ENCODE measurements at regions not wholly inside any gene's neighbourhood (a gene's known extent, or its start where the extent isn't known, plus 50 kb on each side); places are given as distances from the start of the nearest gene placed in this dataset.

- Histone ChIP-seq H3K4me3 (no peak overlapping the region), H3K27ac (no peak overlapping the region), H3K4me1 (replicated peaks in 1 of 2) (no peaks in the 10 kb centered on the region), H3K27me3 (peaks cover 7% of the 10 kb centered on the region), H3K36me3 (replicated peaks in 1 of 2) (no peaks in the 10 kb centered on the region), H3K9me3 (replicated peaks in 1 of 3) (no peaks in the 10 kb centered on the region)
- no peak for DNase-seq
- WGBS, 4 donors = 77 to 100% (median 85%) methylated on average over 1 to 2 of the region's 2 CpGs
- TF ChIP-seq CTCF (IDR thresholded peaks at IDR 0.05) (no peak), POLR2A (IDR thresholded peaks at IDR 0.05) (no peak)
- intact Hi-C loops (cut with DNase I) = no loop called here
Observed at GRCh38 chrX:87236830-87237440, 280.7 kb upstream of the KLHL4 start.

- Histone ChIP-seq H3K9me3 (replicated peaks in 1 of 3) (no peaks in the 10 kb centered on the region), H3K27me3 (peaks cover 6% of the 10 kb centered on the region), H3K27ac (no peak overlapping the region), H3K4me1 (replicated peaks in 1 of 2) (no peaks in the 10 kb centered on the region), H3K4me3 (no peak overlapping the region), H3K36me3 (replicated peaks in 1 of 2) (no peaks in the 10 kb centered on the region)
- DNase-seq = no peak
- WGBS, 4 donors = 53 to 65% (median 62%) methylated on average over 3 to 5 of the region's 5 CpGs
- TF ChIP-seq POLR2A (IDR thresholded peaks at IDR 0.05) (no peak), CTCF (IDR thresholded peaks at IDR 0.05) (no peak)
- intact Hi-C loops (cut with DNase I) = no loop called here
Observed at GRCh38 chrX:87265518-87265917, 252.1 kb upstream of the KLHL4 start.

GRCh38 chrX:87272491-87272890 is 245.1 kb upstream of the KLHL4 start:
- Histone ChIP-seq H3K27ac (no peak overlapping the region), H3K4me1 (replicated peaks in 1 of 2) (no peaks in the 10 kb centered on the region), H3K9me3 (replicated peaks in 1 of 3) (no peaks in the 10 kb centered on the region), H3K4me3 (no peak overlapping the region), H3K36me3 (replicated peaks in 1 of 2) (no peaks in the 10 kb centered on the region), H3K27me3 (peaks cover 7% of the 10 kb centered on the region)
- intact Hi-C loops (cut with DNase I) = no loop called here
- TF ChIP-seq CTCF (IDR thresholded peaks at IDR 0.05) = no peak
- TF ChIP-seq POLR2A (IDR thresholded peaks at IDR 0.05) = no peak
- DNase-seq = no peak

- no peaks in the 10 kb centered on the region for H3K27me3 ChIP-seq
- H3K36me3 ChIP-seq (replicated peaks in 1 of 2) = no peaks in the 10 kb centered on the region
- H3K4me3 ChIP-seq = no peak overlapping the region
- no peaks in the 10 kb centered on the region for H3K9me3 ChIP-seq (replicated peaks in 1 of 3)
- no peak overlapping the region for H3K27ac ChIP-seq
- intact Hi-C loops (cut with DNase I) = no loop called here
- no peaks in the 10 kb centered on the region for H3K4me1 ChIP-seq (replicated peaks in 1 of 2)
- WGBS, 4 donors = 0 to 3% (median 2%) methylated on average over 4 of the region's 4 CpGs
- TF ChIP-seq POLR2A (IDR thresholded peaks at IDR 0.05) = no peak
- TF ChIP-seq CTCF (IDR thresholded peaks at IDR 0.05) = peak; percentile 15 to 68 (median 44)
- DNase-seq = no peak
Observed at GRCh38 chrX:87299563-87300160, 217.9 kb upstream of the KLHL4 start.
